Activated naive CD4-positive, alpha-beta T cell treated with anti-CD3 and anti-CD28 coated beads for 36 hours (primary cell): ENCODE measurements at regions not wholly inside any gene's neighbourhood (a gene's known extent, or its start where the extent isn't known, plus 50 kb on each side); places are given as distances from the start of the nearest gene placed in this dataset.
"Not testable (repeated sequence)": the region's sequence is repeated elsewhere in the genome, so short reads cannot be mapped to it uniquely, and the experiment has no call there.

Experiments
- CTCF ChIA-PET: fragments of 350-600 bp; sonication (Branson Sonifier 250); formaldehyde crosslinking; loops from one replicate; lab custom pipeline; 2021; ENCODE audit warnings: antibody characterized with exemption; lab: Charles Lee
- DNase-seq: peaks from one replicate; pipeline ENCODE4 v3.0.0-alpha.2; 2020
- H3K27ac Mint-ChIP-seq: one replicate; pipeline ENCODE4 v1.8.0; 2021; ENCODE audit warnings: mild to moderate bottlenecking, mixed read lengths
- H3K27me3 Mint-ChIP-seq: one replicate; pipeline ENCODE4 v1.8.0; 2021; ENCODE audit warnings: low read depth, mixed read lengths
- H3K36me3 Mint-ChIP-seq: one replicate; pipeline ENCODE4 v1.8.0; 2021; ENCODE audit warnings: low read depth, mixed read lengths
- H3K4me1 Mint-ChIP-seq: one replicate; pipeline ENCODE4 v1.8.0; 2021; ENCODE audit warnings: low read depth, mixed read lengths
- H3K4me3 Mint-ChIP-seq: one replicate; pipeline ENCODE4 v1.8.0; 2021; ENCODE audit warnings: mild to moderate bottlenecking, moderate library complexity, mixed read lengths
- H3K9me3 Mint-ChIP-seq: one replicate; pipeline ENCODE4 v1.8.0; 2021; ENCODE audit warnings: mixed read lengths
- intact Hi-C: fragments of 100-400 bp; cut with micrococcal nuclease; formaldehyde crosslinking; loops from one replicate; pipeline ENCODE4 v1.15.1; 2023

DNA sequence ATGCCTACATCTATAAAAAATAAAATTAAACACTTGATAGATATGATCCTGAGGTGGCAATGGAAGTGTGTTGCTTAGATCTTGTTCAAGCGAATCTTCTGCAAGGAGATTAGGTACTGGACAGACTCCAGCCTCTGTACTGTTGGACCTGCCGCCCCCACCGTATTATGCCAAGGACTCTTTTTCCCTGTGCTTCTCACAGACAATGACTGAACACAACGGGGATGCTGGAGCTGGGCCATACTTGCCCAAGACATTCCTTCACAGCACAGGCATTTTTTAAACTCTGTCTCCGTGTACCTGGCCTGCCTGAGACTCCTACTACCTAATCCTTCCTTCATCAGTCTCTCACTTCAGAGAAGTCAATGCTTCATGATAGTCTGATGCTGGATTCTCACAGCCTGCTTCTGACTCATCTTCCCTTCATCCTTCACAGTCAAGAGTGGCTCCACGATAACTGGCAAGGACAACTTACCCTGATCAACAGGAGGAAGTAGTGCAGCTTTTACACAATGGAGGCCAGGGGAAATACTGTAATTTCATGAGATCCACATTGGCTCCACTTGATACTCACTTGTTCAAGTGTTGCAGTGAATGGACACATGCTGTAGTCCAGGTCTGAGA lies 754.6 kb upstream of the AGA start:
- Mint-ChIP-seq H3K27ac (no peak overlapping the region), H3K27me3 (no peaks in the 10 kb centered on the region)
- CTCF ChIA-PET: no interaction called here

DNA sequence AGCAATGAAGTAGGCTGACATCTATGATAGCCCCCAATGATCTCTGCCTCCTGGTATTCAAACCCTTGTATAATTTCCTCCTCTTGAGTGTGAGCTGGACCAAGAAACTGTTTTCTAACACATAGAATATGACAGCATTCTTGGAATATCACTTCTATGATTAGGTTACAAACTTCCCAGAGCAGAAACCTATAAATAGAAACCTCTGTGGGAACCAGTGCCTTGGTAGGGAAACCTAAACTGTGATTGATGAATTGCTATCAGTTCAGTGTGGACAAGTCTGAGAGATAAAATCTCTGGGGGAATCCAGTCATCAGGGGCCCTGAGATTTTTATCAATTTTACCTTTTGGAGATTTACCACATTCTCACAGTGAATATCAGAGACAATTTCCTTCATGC lies 756.5 kb upstream of the AGA start:
- H3K4me3 Mint-ChIP-seq: no peak overlapping the region
- intact Hi-C loops: no loop called here
- no peak overlapping the region for H3K27ac Mint-ChIP-seq
- H3K4me1 Mint-ChIP-seq: no peaks in the 10 kb centered on the region
- no peaks in the 10 kb centered on the region for H3K27me3 Mint-ChIP-seq
- no peaks in the 10 kb centered on the region for H3K36me3 Mint-ChIP-seq
- CTCF ChIA-PET: no interaction called here
- H3K9me3 Mint-ChIP-seq: peaks cover 4% of the 10 kb centered on the region
- DNase-seq: no peak

More for the DNA sequence above, 754.6 kb upstream of the AGA start:
- Mint-ChIP-seq H3K4me3 (no peak overlapping the region), H3K9me3 (no peaks in the 10 kb centered on the region), H3K4me1 (no peaks in the 10 kb centered on the region), H3K36me3 (no peaks in the 10 kb centered on the region)
- intact Hi-C loops: no loop called here
- no peak for DNase-seq

DNA sequence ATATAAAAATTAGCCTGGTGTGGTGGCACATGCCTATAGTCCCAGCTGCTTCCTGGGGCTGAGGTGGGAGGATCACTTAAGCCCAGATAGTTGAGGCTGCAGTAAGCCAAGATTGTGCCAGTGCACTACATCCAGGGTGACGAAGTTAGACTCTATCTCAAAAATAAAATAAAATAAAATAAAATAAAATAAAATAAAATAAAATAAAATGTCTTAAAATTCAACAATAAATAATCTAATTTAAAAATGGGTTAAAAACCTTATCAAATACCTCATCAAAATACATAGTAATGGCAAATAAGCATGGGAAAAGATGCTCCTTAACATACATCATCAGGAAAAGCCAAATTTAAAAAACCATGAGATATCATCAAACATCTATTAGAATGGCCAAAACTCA lies 760.2 kb upstream of the AGA start:
- intact Hi-C loops: no loop called here
- Mint-ChIP-seq H3K27me3 (no peaks in the 10 kb centered on the region), H3K4me3 (no peak overlapping the region), H3K4me1 (no peaks in the 10 kb centered on the region), H3K27ac (no peak overlapping the region), H3K9me3 (peaks cover 11% of the 10 kb centered on the region), H3K36me3 (no peaks in the 10 kb centered on the region)
- CTCF ChIA-PET: no interaction called here
- DNase-seq: no peak

- Mint-ChIP-seq H3K4me1 (no peaks in the 10 kb centered on the region), H3K36me3 (no peaks in the 10 kb centered on the region), H3K27me3 (no peaks in the 10 kb centered on the region), H3K9me3 (peaks cover 20% of the 10 kb centered on the region), H3K4me3 (no peak overlapping the region), H3K27ac (no peak overlapping the region)
- intact Hi-C loops: no loop called here
- CTCF ChIA-PET: no interaction called here
- DNase-seq: no peak
These were observed 763.6 kb upstream of the AGA start for GRCh38 chr4:178205826-178206225.

GRCh38 chr4:178215309-178215708 lies 773.1 kb upstream of the AGA start:
- CTCF ChIA-PET: no interaction called here
- H3K4me1 Mint-ChIP-seq: no peaks in the 10 kb centered on the region
- no peak overlapping the region for H3K27ac Mint-ChIP-seq
- intact Hi-C loops: no loop called here
- H3K4me3 Mint-ChIP-seq: no peak overlapping the region
- DNase-seq: no peak
- no peaks in the 10 kb centered on the region for H3K36me3 Mint-ChIP-seq
- H3K27me3 Mint-ChIP-seq: no peaks in the 10 kb centered on the region
- H3K9me3 Mint-ChIP-seq: peaks cover 1% of the 10 kb centered on the region

GRCh38 chr4:178215763-178216162 lies 773.5 kb upstream of the AGA start:
- intact Hi-C loops: no loop called here
- no peaks in the 10 kb centered on the region for H3K36me3 Mint-ChIP-seq
- no peaks in the 10 kb centered on the region for H3K27me3 Mint-ChIP-seq
- no peak for DNase-seq
- CTCF ChIA-PET: no interaction called here
- no peak overlapping the region for H3K27ac Mint-ChIP-seq
- no peaks in the 10 kb centered on the region for H3K4me1 Mint-ChIP-seq
- H3K4me3 Mint-ChIP-seq: no peak overlapping the region
- peaks cover 1% of the 10 kb centered on the region for H3K9me3 Mint-ChIP-seq

DNA sequence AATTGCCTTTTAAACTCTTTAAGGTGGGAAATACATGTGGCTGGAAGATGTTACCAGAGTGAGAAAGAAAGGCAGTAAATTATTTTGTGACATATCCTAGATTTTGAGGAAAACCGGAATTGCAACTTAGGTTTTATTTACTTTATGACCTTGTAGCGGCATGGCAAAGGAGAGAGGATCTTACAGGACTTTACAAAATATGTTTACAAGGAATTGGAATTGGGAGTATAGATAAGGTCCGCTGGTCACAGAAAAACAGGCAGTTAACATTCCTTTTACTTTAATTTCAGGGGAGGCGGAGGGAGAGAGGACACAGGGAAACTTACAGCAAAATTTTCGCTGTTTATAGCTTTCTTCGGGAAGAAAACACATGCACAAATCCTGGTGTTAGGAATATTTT lies 784.2 kb upstream of the AGA start:
- H3K27ac Mint-ChIP-seq, CTCF ChIA-PET: not testable (repeated sequence)

GRCh38 chr4:178233906-178234305 lies 791.7 kb upstream of the AGA start:
- Mint-ChIP-seq H3K9me3 (peaks cover 20% of the 10 kb centered on the region), H3K27ac (no peak overlapping the region), H3K4me3 (no peak overlapping the region), H3K36me3 (no peaks in the 10 kb centered on the region), H3K4me1 (no peaks in the 10 kb centered on the region), H3K27me3 (no peaks in the 10 kb centered on the region)
- CTCF ChIA-PET: no interaction called here
- DNase-seq: no peak
- intact Hi-C loops: no loop called here

More for the DNA sequence above, 784.2 kb upstream of the AGA start:
- DNase-seq, H3K27me3 Mint-ChIP-seq, H3K4me3 Mint-ChIP-seq, H3K4me1 Mint-ChIP-seq, H3K36me3 Mint-ChIP-seq, intact Hi-C loops: not testable (repeated sequence)
- H3K9me3 Mint-ChIP-seq: peaks cover 10% of the 10 kb centered on the region

DNA sequence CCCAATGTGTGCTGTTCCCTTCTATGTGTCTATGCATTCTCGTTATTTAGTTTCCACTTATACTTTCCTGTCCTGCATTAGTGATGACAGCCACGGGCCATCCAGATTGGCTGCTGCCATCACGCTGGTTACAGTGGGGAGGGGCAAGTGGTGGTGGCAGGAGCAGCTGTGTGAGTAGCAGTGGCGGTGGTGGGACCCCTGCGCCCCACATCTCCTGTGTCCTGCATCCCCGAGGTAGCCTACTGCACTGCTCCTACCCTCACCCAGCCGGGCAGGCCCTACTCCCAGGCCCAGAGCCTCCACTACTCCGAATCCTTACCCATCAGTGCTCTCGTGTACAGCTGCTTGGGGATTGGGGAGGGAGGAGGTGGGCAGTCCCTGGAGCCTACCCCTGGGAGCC lies 798.7 kb upstream of the AGA start:
- no peak overlapping the region for H3K27ac Mint-ChIP-seq
- H3K27me3 Mint-ChIP-seq: no peaks in the 10 kb centered on the region
- no peaks in the 10 kb centered on the region for H3K4me1 Mint-ChIP-seq
- no peak for DNase-seq
- no peak overlapping the region for H3K4me3 Mint-ChIP-seq
- H3K9me3 Mint-ChIP-seq: peaks cover 15% of the 10 kb centered on the region
- no peaks in the 10 kb centered on the region for H3K36me3 Mint-ChIP-seq
- CTCF ChIA-PET: no interaction called here
- intact Hi-C loops: no loop called here

DNA sequence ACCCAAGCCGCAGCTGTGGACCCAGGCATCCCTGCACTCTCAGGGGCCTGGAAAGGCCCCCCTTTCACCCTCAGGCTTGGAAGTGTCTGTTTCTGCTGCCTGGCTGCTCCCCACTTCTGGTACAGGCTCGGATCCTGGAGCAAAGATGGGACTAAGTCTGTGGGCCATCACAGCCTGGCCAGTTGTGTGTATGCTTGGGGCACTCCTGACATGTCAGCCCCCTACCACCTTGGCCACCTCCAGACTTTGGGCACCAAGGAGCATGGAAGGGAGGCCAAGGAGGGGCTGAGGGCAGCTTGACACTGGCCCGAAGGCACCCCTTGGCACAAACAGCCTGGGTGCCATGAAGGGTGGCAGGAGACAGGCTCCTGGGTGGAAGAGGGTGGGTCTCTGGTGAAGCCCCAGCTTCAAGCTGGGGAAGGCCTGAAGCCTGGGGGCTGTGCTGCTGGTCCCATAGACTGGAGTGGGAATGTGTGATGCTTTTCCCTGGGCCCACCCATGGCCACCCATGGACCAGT lies 799.4 kb upstream of the AGA start:
- intact Hi-C loops: no loop called here
- H3K36me3 Mint-ChIP-seq: no peaks in the 10 kb centered on the region
- peaks cover 13% of the 10 kb centered on the region for H3K9me3 Mint-ChIP-seq
- no peaks in the 10 kb centered on the region for H3K4me1 Mint-ChIP-seq
- H3K27me3 Mint-ChIP-seq: no peaks in the 10 kb centered on the region
- H3K27ac Mint-ChIP-seq: no peak overlapping the region
- DNase-seq: no peak
- CTCF ChIA-PET: interaction anchor here (0.6 kb wide), 1 partner anchor 44 kb away, joined by 3 read pairs; no protein-coding TSS in a partner anchor
- no peak overlapping the region for H3K4me3 Mint-ChIP-seq

DNA sequence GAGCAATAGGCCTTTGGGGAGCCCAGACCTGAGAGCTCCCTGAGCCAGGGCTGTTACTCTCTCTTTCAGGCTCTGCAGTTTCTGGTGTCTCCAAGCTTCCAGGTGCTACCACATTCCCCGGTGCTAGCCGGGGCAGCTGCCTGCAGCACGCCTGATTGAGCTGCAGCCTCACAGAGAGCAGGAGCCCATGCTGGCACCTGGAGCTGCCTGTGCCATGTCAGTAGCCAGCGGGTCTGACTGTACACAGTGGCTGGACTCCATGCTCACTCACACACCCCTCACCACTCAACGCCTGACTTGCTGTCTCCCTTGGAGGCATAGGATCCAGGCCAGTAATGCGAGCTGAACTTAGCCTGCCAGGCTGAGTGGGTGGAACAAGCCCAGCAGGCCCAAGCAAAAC lies 800.4 kb upstream of the AGA start:
- DNase-seq: no peak
- H3K36me3 Mint-ChIP-seq: no peaks in the 10 kb centered on the region
- peaks cover 13% of the 10 kb centered on the region for H3K9me3 Mint-ChIP-seq
- intact Hi-C loops: no loop called here
- CTCF ChIA-PET: no interaction called here
- H3K27ac Mint-ChIP-seq: no peak overlapping the region
- no peaks in the 10 kb centered on the region for H3K4me1 Mint-ChIP-seq
- H3K27me3 Mint-ChIP-seq: no peaks in the 10 kb centered on the region
- no peak overlapping the region for H3K4me3 Mint-ChIP-seq

DNA sequence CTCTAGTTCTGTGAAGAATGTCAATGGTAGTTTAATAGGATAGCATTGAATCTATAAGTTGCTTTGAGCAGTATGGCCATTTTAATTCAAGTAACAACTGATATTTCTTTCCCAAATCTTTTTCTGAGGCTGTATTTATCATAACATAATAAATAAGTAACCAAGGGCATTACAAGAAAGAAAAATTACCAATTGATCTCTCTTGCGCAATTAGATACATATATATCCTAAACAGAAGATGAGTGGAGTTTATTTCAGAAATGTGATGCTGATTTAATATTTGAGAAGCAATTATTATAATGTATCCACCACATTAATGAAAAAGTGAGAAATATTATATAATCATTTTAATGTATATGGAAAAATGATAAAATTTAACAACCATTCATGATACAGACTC lies 802.5 kb upstream of the AGA start:
- no peak overlapping the region for H3K4me3 Mint-ChIP-seq
- H3K9me3 Mint-ChIP-seq: peaks cover 13% of the 10 kb centered on the region
- no peak for DNase-seq
- H3K4me1 Mint-ChIP-seq: no peaks in the 10 kb centered on the region
- intact Hi-C loops: no loop called here
- H3K27me3 Mint-ChIP-seq: no peaks in the 10 kb centered on the region
- H3K27ac Mint-ChIP-seq: no peak overlapping the region
- CTCF ChIA-PET: no interaction called here
- H3K36me3 Mint-ChIP-seq: no peaks in the 10 kb centered on the region

DNA sequence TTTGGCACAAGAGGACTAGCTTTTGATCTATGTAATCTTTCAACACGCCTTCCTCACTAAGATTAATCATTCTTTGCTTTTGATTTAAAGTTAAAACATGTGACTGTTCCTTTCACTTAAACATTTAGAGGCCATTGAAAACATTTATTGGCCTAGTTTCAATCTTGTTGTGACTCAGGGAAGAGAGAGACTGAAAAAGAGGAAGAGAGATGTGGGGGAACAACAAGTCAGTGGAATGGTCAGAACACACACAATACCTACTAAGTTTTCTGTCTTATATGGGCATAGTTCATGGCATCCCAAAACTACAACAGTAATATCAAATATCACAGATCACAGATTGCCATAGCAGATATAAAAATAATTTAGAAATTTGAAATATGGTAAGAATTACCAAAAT lies 812.9 kb upstream of the AGA start:
- H3K4me3 Mint-ChIP-seq: no peak overlapping the region
- H3K36me3 Mint-ChIP-seq: no peaks in the 10 kb centered on the region
- CTCF ChIA-PET: no interaction called here
- no peak for DNase-seq
- H3K9me3 Mint-ChIP-seq: peaks cover 4% of the 10 kb centered on the region
- H3K27ac Mint-ChIP-seq: no peak overlapping the region
- no peaks in the 10 kb centered on the region for H3K27me3 Mint-ChIP-seq
- intact Hi-C loops: no loop called here
- no peaks in the 10 kb centered on the region for H3K4me1 Mint-ChIP-seq
